Effector memory CD8-positive, alpha-beta T cell (primary cell): ENCODE measurements at regions not wholly inside any gene's neighbourhood (a gene's known extent, or its start where the extent isn't known, plus 50 kb on each side); places are given as distances from the start of the nearest gene placed in this dataset.

Experiments
- ATAC-seq: fragments of 150-1000 bp; cut with Tn5 transposase; replicated peaks from 2 replicates; pipeline ENCODE4 v1.10.0; 2021; ENCODE audit warnings: mild to moderate bottlenecking, moderate library complexity
- DNase-seq, 3 experiments: peaks; one replicate each; pipeline ENCODE4 v3.0.0; 2021
- H3K27ac Mint-ChIP-seq, 2 donors: one replicate each; pipeline ENCODE4 v1.8.0; 2022; ENCODE audit warnings: mild to moderate bottlenecking in 2 of 2, mixed read lengths in 2 of 2, moderate library complexity in 2 of 2
- H3K27me3 Mint-ChIP-seq, 2 donors: one replicate each; pipeline ENCODE4 v1.8.0; 2022; ENCODE audit warnings: mixed read lengths in 2 of 2
- H3K36me3 Mint-ChIP-seq: one replicate; pipeline ENCODE4 v1.8.0; 2022; ENCODE audit warnings: mild to moderate bottlenecking, moderate library complexity, mixed read lengths; ENCODE audit not compliant: insufficient read depth
- H3K4me1 Mint-ChIP-seq, 2 donors: one replicate each; pipeline ENCODE4 v1.8.0; 2022; ENCODE audit warnings: low read depth in 2 of 2, mixed read lengths in 2 of 2
- H3K4me3 Mint-ChIP-seq, 2 donors: one replicate each; pipeline ENCODE4 v1.8.0; 2022; ENCODE audit warnings: mild to moderate bottlenecking in 2 of 2, mixed read lengths in 2 of 2, moderate library complexity in 2 of 2
- H3K9me3 Mint-ChIP-seq, 2 donors: one replicate each; pipeline ENCODE4 v1.8.0; 2022; ENCODE audit warnings: mixed read lengths in 2 of 2

DNA sequence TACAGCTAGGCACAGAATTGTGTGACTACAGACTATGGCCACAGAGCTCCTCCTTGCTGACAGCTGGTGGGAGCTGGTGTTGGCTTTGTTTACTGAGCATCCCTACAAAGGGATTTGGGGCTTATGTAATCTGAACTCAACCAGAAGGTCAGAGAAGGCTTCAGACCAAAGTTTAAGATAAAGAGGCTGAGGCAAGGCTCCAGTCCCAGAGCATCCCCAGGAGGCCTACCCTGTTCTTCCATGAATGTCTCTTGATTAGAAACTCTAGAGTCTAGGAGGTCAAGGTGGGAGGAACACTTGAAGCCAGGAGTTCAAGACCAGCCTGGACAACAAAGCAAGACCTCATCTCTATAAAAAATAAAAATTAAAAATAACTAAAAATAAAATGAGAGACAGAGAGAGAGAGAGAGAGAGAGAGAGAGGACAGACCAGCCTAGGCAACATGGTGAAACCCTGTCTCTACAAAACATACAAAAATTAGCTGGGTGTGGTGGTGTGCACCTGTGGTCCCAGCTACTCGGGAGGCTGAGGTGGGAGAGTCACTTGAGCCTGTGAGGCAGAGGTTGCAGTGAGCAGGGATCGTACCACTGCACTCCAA, 125.5 kb upstream of the SERPIND1 start:
- H3K9me3 Mint-ChIP-seq: no peaks in the 10 kb centered on the region
- ATAC-seq (no peak), DNase-seq (no peak)
- peaks cover 0 to 20% of the 10 kb centered on the region in 2 donors for H3K27me3 Mint-ChIP-seq
- peaks cover 3% of the 10 kb centered on the region for H3K36me3 Mint-ChIP-seq
- no peak overlapping the region for H3K4me3 Mint-ChIP-seq
- no peaks in the 10 kb centered on the region for H3K4me1 Mint-ChIP-seq
- H3K27ac Mint-ChIP-seq: no peak overlapping the region

GRCh38 chr22:20650294-20651207, 123.4 kb upstream of the SERPIND1 start:
- Mint-ChIP-seq H3K4me3 (no peak overlapping the region), H3K36me3 (peaks cover 3% of the 10 kb centered on the region), H3K9me3 (no peaks in the 10 kb centered on the region), H3K27me3 (peaks cover 0 to 11% of the 10 kb centered on the region in 2 donors), H3K4me1 (no peaks in the 10 kb centered on the region), H3K27ac (no peak overlapping the region)
- ATAC-seq (no peak), DNase-seq (no peak)

- Mint-ChIP-seq H3K4me1 (no peaks in the 10 kb centered on the region), H3K27me3 (peaks cover 0 to 8% of the 10 kb centered on the region in 2 donors), H3K36me3 (peaks cover 3% of the 10 kb centered on the region), H3K27ac (no peak overlapping the region), H3K4me3 (no peak overlapping the region), H3K9me3 (no peaks in the 10 kb centered on the region)
- ATAC-seq: no peak
- no peak for DNase-seq
Observed at GRCh38 chr22:20651286-20651685, 122.6 kb upstream of the SERPIND1 start.

- ATAC-seq (no peak), DNase-seq (no peak)
- H3K4me3 Mint-ChIP-seq: no peak overlapping the region
- H3K27me3 Mint-ChIP-seq: no peaks in the 10 kb centered on the region
- H3K36me3 Mint-ChIP-seq: peaks cover 3% of the 10 kb centered on the region
- no peaks in the 10 kb centered on the region for H3K4me1 Mint-ChIP-seq
- H3K27ac Mint-ChIP-seq: no peak overlapping the region
- H3K9me3 Mint-ChIP-seq: no peaks in the 10 kb centered on the region
Observed at GRCh38 chr22:20652130-20652529, 121.8 kb upstream of the SERPIND1 start.

DNA sequence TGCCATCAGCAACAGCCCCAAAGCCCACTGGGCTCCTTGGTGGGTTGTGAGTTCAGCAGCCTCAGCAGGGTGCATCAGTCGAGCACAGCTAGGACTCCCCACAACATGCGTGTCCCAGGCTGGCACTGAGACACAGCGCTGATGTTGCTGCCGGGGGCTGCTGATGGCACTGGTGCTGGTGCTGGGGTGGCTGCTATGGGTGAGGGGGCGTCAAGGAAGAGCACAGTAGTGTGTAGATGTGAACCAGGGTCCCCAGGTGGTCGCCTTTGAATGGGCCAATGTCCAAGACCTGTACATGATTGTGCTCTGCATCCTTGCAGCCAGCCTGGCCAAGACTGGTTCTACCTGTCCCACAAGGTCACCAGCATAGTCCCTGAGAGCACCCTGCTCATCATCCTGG, 121.3 kb upstream of the SERPIND1 start:
- DNase-seq (no peak), ATAC-seq (no peak)
- H3K27me3 Mint-ChIP-seq: no peaks in the 10 kb centered on the region
- H3K4me1 Mint-ChIP-seq: no peaks in the 10 kb centered on the region
- H3K36me3 Mint-ChIP-seq: peaks cover 3% of the 10 kb centered on the region
- H3K4me3 Mint-ChIP-seq: no peak overlapping the region
- no peak overlapping the region for H3K27ac Mint-ChIP-seq
- H3K9me3 Mint-ChIP-seq: no peaks in the 10 kb centered on the region

- no peaks in the 10 kb centered on the region for H3K27me3 Mint-ChIP-seq
- H3K9me3 Mint-ChIP-seq: no peaks in the 10 kb centered on the region
- DNase-seq: no peak
- no peak overlapping the region for H3K4me3 Mint-ChIP-seq
- no peak overlapping the region for H3K27ac Mint-ChIP-seq
- no peak for ATAC-seq
- H3K36me3 Mint-ChIP-seq: peaks cover 3% of the 10 kb centered on the region
- H3K4me1 Mint-ChIP-seq: no peaks in the 10 kb centered on the region
Observed at GRCh38 chr22:20653012-20653794, 120.7 kb upstream of the SERPIND1 start.

GRCh38 chr22:20653795-20654342, 120.0 kb upstream of the SERPIND1 start:
- H3K9me3 Mint-ChIP-seq: no peaks in the 10 kb centered on the region
- H3K4me3 Mint-ChIP-seq: no peak overlapping the region
- no peak for DNase-seq
- H3K36me3 Mint-ChIP-seq: peaks cover 3% of the 10 kb centered on the region
- H3K27ac Mint-ChIP-seq: no peak overlapping the region
- no peak for ATAC-seq
- H3K27me3 Mint-ChIP-seq: peaks cover 0 to 5% of the 10 kb centered on the region in 2 donors
- H3K4me1 Mint-ChIP-seq: no peaks in the 10 kb centered on the region

- Mint-ChIP-seq H3K27ac (no peak overlapping the region), H3K4me1 (no peaks in the 10 kb centered on the region), H3K36me3 (peaks cover 3% of the 10 kb centered on the region), H3K9me3 (no peaks in the 10 kb centered on the region), H3K4me3 (no peak overlapping the region), H3K27me3 (peaks cover 0 to 6% of the 10 kb centered on the region in 2 donors)
- ATAC-seq (no peak), DNase-seq (no peak)
Observed at GRCh38 chr22:20654343-20655208, 119.3 kb upstream of the SERPIND1 start.

- no peaks in the 10 kb centered on the region for H3K9me3 Mint-ChIP-seq
- H3K36me3 Mint-ChIP-seq: peaks cover 3% of the 10 kb centered on the region
- no peak overlapping the region for H3K4me3 Mint-ChIP-seq
- no peak for ATAC-seq
- no peak for DNase-seq
- no peaks in the 10 kb centered on the region for H3K4me1 Mint-ChIP-seq
- H3K27me3 Mint-ChIP-seq: peaks cover 0 to 6% of the 10 kb centered on the region in 2 donors
- H3K27ac Mint-ChIP-seq: no peak overlapping the region
Observed at GRCh38 chr22:20655623-20656022, 118.3 kb upstream of the SERPIND1 start.

DNA sequence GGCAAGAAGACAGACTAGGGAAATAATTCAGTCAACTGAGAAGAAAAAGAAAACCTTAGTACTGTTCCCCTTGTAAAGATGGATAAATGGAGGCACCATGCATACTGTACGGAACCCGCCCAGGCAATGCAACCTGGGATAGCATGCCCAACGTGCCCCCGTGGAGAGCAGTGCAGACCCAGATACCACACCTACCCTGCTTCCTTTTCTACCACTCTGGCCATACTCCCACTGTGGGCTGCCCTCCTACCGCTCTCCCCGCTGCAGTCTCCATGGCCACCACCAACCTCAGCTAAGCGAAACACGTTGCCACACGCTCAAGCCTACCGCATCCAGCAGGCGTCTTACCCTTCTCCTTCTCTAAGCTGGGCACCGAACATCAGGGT, 117.4 kb upstream of the SERPIND1 start:
- H3K4me1 Mint-ChIP-seq: no peaks in the 10 kb centered on the region
- no peaks in the 10 kb centered on the region for H3K9me3 Mint-ChIP-seq
- no peak for DNase-seq
- peaks cover 3% of the 10 kb centered on the region for H3K36me3 Mint-ChIP-seq
- no peak overlapping the region for H3K27ac Mint-ChIP-seq
- no peak overlapping the region for H3K4me3 Mint-ChIP-seq
- peaks cover 0 to 10% of the 10 kb centered on the region in 2 donors for H3K27me3 Mint-ChIP-seq
- ATAC-seq: no peak

DNA sequence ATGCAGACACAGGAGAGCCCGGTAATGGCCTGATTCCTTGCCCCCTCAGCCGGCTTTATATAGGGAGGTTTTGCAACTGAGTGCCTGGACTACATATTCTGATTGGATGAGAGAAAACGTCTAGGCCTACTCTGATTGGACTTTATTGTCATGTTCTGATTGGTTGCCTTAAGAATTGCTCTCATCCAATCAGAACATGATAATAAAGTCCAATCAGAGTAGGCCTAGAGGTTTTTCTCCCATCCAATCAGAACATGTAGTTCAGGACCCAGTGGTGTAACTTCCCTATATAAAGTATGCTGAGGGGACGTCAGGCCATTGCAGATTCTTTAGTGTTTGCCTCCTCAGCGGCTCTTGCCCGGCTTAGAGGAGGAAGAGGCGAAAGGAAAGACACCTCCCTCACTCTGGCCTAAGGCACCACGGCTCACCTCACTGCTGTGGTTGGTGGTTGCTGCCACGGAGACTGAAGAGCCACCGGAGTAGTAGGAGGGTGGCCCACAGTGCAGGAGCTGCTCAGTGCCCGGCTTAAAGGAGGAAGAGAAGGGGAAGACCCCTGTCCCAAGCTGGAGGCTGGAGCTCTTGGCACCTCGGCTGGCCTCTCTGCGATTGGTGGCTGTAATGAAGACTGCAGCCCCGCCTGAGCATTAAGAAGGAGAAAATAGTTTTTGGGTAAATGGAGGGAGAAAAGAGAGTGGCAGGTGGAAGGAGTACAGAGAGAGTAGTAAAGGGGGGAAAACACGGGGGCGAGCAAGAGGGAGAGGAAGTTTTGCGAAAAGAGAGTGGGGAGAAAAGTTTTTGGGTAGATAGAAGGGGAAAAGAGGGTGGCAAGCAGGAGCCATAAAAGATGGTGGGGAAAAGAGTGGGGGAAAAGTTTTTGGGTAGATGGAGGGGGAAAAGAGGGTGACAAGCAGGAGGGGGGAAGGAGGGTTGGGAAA, 116.7 kb upstream of the SERPIND1 start:
- H3K9me3 Mint-ChIP-seq: no peaks in the 10 kb centered on the region
- H3K4me1 Mint-ChIP-seq: no peaks in the 10 kb centered on the region
- ATAC-seq (no peak), DNase-seq (no peak)
- no peak overlapping the region for H3K4me3 Mint-ChIP-seq
- H3K36me3 Mint-ChIP-seq: peaks cover 3% of the 10 kb centered on the region
- H3K27me3 Mint-ChIP-seq: peaks cover 0 to 13% of the 10 kb centered on the region in 2 donors
- no peak overlapping the region for H3K27ac Mint-ChIP-seq
